GM21515 (cell line): ENCODE measurements at regions not wholly inside any gene's neighbourhood (a gene's known extent, or its start where the extent isn't known, plus 50 kb on each side); places are given as distances from the start of the nearest gene placed in this dataset.

Source experiments
- ATAC-seq: cut with Tn5 transposase; IDR thresholded peaks from one replicate; pipeline ENCODE4 v1.9.1; 2021; ENCODE audit not compliant: unreplicated experiment

DNA sequence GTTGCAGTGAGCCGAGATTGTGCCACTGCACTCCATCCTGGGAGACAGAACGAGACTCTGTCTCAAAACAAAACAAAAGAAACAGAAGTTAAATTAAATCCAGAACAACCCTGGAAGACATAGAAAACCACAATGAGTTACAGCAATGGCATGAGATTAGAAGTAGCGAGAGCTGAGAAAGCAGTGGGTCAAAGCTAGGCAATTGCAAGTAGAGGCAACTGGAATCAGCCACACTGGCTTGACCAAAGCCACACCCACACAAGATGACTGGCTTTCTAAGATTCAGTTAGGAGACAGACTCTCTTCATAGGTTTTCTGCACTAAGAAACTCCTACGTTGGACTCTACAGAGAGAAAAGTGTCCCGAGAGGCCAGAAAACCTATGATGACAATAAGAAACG is 443.0 kb downstream of the GPM6A start:
- ATAC-seq: no peak

DNA sequence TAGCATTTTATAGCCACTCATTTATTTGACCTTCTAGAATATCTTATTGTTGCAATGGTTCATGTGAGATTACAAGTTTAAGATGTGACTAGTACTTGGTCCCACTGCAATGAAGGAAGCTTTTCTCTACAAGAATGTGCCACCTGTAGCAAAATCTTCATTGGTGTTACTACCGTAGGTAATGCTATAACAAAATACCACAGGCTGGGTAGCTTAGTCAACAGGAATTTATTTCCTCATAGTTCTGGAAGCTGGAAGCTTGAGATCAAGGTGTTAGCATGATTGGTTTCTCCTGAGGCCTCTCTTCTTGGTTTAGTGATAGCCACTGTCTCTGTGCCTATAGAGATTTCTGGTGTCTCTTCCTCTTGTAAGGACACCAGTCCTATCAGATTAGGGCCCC is 441.0 kb downstream of the GPM6A start:
- no peak for ATAC-seq

GRCh38 chr4:175373031-175373430 is 439.0 kb downstream of the GPM6A start:
- no peak for ATAC-seq

DNA sequence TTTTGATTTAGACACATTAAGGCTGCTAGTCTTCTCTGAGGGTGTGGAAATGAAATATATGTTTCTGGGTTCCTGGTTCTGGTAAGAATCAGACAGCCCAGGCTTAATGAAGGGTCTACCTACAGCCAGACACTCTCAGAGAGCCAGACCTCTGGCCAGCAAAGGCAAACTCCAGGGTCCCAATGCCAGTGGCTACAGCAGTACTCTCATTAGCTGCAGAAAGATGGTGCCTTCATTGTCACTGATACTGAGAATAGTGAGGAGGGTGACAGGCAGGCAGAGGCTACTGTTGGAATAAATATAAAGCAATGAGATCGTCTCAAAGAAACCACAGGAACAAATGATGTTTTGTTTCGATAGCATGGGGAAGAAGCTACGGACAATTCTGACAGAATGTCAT is 437.6 kb downstream of the GPM6A start:
- no peak for ATAC-seq

DNA sequence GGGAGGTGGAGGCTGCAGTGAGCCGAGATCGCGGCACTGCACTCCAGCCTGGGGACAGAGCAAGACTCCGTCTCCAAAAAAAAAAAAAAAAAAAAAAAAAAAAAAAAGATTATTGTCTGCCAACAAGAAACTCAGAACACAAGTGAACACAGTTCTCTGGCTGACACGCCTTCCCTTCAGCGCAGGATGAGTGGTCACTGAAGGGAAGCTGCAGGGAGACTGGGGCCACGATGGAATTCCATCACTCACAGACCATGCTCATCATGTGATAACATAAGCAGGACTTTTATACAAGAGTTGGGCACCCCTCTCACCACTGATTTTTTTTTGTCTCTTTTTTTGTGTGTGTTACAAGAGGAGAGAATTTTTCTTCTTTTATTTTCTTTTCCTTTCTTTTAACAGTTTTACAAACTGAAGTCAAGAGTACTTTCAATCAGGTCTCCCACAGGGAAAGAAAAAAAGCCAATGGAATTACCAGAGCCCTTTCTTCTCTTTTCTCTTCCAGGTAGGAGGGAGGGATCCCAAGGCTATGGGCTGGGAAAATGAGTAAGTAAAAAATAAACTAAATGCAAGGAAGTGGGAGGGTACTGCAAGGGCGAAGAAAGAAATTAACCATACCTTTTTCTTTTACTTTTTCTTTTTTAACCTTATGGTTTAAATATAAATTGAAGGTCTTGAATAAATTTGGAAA is 435.6 kb downstream of the GPM6A start:
- ATAC-seq: no peak

DNA sequence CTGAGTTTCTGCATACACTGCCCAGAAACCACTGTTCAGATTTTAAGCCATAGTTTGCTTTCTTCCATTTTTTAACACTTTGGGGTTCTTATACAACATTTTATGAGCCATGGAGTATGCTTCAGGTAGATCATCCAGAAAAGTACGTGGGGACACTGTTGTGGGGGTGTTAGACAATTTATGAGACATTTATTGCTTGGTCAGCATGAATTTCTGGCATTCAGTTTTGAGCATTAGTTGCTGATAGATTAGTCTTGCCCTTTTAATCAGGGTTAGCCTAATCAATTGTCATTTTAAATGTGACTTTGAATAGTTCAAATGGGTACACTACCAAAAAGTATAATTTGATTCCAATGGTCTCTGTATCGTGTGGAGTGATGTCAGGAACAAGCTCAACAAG is 434.9 kb downstream of the GPM6A start:
- ATAC-seq: no peak

GRCh38 chr4:175378372-175378771 is 433.7 kb downstream of the GPM6A start:
- no peak for ATAC-seq

GRCh38 chr4:175380841-175381240 is 431.2 kb downstream of the GPM6A start:
- no peak for ATAC-seq

DNA sequence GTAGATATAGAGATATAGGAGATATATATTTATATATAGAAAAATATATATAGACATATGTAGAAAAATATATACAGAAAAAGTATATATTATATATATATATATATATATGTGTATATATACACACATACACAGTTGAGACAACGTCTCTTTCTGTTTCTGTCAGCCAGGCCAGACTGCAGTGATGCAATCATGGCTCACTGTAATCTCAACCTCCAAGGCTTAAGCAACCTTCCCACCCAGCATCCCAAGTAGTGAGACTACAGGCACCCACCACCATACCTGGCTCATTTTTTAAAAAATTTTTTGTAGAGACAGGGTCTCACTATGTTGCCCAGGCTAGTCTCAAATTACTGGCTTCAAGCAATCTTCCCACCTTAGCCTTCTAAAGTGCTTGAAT is 426.3 kb downstream of the GPM6A start:
- no peak for ATAC-seq

DNA sequence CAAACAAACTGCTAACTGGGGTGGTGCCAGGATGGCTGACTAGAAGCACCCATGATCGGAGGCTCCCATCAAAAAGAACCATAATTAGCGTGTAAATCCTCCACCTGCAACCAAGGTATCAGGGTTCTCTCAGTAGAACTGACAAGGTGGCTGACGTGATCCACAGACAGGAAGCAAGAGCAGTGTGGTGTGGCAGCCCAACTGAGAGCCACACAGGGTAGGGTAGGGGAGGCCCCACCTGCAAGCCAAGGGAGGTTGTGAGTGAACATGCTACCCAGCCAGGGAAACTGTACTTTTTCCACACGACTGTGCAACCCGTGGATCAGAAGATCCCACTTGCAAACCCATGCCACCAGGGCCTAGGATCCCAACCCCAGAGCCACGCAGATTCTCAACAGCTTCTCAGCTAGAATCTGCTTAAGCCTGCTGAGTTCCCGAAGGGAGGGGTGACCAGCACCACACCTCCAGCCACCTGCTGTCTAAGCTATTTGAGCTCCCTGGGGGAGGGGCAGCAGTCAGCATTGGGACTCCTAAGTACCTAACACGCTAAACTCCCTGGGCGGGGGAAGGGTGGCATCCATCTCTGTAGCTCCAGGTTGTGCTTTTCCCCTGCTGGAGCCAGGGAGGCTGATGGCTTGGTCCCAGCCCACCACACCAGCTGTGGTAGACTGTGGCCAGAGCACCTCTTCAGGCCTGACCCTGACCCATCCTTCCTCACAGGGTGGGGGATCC is 425.1 kb downstream of the GPM6A start:
- no peak for ATAC-seq

DNA sequence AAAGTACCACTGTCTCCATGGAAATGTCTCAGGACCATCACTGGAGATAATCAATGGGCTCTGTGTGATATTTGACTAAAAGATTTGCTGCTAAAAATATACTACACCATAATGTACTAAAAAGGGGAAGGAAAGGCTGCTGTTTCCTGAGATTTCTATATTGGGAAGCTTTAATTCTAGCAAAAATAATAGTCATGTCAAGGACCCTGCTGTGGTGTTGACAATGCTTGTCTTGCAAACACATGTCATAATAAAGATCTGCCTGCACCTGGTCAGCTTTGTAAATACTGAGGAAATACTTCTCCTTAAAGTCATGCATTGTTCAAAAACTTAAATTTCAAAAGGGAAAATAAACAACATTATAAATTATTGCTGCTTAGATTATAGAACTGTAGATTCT is 417.9 kb downstream of the GPM6A start:
- no peak for ATAC-seq

DNA sequence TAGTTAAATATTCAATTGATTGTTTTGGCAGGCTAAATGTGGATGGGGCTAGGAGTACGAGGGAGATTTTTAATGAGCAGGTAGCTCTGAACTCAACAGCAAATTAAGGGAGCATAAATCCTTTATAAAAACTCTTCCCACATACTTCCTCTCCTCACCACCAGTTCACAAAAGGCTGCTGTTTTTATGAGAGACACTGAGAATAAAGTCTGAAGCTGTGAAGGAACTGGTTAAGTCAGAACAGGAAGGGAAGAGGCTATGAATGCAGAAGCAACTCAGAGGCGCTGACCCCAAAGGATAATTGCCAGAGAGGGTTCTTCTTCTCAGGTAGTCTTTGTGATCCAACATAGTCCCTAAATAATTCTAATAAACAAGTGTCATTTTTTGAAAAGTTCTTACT is 406.1 kb downstream of the GPM6A start:
- no peak for ATAC-seq

GRCh38 chr4:175407926-175408325 is 404.1 kb downstream of the GPM6A start:
- no peak for ATAC-seq

- ATAC-seq: no peak
These were observed 400.8 kb downstream of the GPM6A start for GRCh38 chr4:175411251-175411650.

DNA sequence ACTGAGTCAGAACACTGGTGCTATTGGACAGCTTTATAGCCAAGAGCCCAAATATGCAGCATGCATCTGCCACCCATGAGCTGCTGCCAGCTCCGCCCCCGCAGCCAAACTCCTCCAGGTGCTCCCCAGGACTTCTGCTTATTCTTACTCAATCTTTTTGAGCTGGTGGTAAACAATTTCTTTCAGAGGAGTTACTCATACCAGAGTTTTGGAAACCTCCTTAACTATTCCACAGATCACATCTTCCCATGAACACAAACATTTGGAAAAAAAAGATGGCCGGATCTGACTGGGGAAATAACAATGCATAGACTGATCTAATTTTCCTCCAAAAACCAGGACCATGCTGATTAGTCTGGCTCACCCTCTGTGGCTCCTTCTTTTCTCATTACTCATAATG is 399.9 kb downstream of the GPM6A start:
- no peak for ATAC-seq

DNA sequence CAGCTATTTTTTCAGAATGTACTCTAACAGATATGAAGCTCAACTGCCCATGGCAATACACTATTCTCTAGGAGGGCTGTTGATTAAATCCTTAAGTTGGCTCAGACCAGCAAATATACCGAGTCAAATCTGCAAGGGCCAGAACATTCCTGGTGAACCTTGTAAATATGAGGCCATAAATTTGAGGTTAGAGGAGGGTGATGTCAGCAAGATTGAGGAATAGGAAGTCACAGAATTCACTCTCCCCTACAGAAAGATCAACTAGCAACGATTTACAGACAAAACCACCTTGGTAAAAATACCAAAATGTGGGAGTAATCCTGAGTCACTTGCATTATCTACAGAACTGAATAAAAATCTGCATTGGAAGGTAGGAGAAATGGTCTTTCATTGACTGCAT is 399.3 kb downstream of the GPM6A start:
- ATAC-seq: no peak

DNA sequence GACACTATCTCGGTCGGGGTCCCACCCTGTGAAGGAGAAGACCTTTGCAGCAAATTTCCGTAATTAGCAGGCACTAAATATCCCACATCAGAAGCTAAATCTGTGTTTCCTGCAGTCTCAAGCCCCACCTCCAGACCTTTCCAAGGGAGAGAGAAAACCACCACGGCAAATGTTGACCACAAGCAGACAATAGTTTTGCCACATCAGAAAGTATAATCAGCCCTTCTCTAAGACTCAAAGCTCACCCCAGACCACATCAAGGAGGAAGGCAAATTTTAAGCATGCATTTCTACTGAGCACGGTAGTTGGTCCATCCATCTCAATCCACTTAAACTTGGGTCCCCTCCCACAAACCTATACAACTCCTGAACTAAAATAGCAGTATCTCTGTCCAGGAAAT is 398.5 kb downstream of the GPM6A start:
- no peak for ATAC-seq

DNA sequence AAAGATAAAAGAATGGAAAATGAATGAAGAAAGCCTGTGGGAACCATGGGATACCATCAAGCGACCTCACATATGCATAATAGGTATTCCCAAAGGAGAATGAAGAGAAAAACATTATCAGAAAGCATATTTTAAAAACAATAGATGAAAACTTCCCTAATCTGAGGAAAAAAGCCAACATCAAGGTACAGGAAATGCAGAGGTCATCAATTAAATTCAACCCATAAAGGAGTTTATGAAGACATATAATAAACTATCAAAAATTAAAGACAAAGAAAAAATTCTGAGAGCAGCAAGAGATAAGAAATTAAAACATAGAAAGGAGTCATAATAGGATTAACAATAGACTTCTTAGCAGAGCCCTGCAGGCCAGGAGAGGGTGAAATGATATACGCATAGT is 397.5 kb downstream of the GPM6A start:
- no peak for ATAC-seq

- no peak for ATAC-seq
These were observed 393.5 kb downstream of the GPM6A start for GRCh38 chr4:175418516-175418915.

DNA sequence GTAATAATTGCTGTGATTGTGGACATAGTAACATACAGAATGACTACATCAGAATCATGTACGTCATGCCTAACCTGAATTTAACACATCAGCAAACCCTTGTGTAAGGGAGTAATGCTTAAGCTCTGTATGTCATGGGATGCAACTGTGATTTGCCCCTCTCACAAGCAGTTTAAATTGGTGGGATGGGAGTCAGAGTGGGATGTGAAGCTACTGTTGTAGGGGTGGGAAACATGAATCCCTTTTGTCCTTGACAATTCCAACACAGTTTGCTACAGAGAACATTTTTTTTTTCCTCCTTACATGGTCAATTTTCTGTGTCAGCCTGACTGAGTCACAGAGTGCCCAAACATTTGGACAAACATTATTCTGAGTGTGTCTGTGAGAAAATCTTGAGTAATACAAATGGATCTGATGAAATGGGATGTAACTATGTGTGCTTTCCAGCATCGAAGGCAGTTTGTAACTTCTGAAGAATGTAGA is 392.8 kb downstream of the GPM6A start:
- no peak for ATAC-seq

DNA sequence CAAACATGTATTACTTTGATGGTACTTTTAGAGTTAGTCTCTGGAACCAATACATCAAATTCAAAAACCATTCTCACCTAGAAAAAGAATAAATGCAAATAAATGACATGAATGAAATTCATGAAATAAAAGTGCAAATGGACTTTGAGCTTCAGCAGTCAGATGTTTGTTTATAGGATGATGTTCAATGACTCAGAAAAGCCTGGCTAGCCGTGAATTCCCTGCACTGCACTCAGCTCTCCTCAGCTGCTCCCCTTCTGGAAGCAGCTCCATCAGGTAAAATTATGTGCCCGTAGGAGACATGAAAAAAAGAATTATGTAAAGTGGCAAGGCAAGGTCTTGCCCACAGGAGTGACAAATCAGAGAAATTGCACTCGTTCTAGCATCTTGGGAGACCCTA is 390.6 kb downstream of the GPM6A start:
- no peak for ATAC-seq

GRCh38 chr4:175422331-175422730 is 389.7 kb downstream of the GPM6A start:
- no peak for ATAC-seq

GRCh38 chr4:175424111-175424510 is 388.0 kb downstream of the GPM6A start:
- no peak for ATAC-seq
